Stimulated activated naive CD8-positive, alpha-beta T cell treated with anti-CD3 and anti-CD28 coated beads, Interleukin-15, Interleukin-2, amounts not matched to agents 100 ng/mL and 50 ng/mL, for 24 hours (primary cell): ENCODE measurements at regions not wholly inside any gene's neighbourhood (a gene's known extent, or its start where the extent isn't known, plus 50 kb on each side); places are given as distances from the start of the nearest gene placed in this dataset.

ENCODE experiments used
- H3K27ac Mint-ChIP-seq: one replicate; pipeline ENCODE4 v1.8.0; 2021; ENCODE audit warnings: mild to moderate bottlenecking, mixed read lengths
- H3K27me3 Mint-ChIP-seq: one replicate; pipeline ENCODE4 v1.8.0; 2021; ENCODE audit warnings: mixed read lengths
- H3K36me3 Mint-ChIP-seq: one replicate; pipeline ENCODE4 v1.8.0; 2021; ENCODE audit warnings: low read depth, mixed read lengths
- H3K4me1 Mint-ChIP-seq: one replicate; pipeline ENCODE4 v1.8.0; 2021; ENCODE audit warnings: low read depth, mixed read lengths
- H3K4me3 Mint-ChIP-seq: one replicate; pipeline ENCODE4 v1.8.0; 2021; ENCODE audit warnings: mild to moderate bottlenecking, mixed read lengths
- H3K9me3 Mint-ChIP-seq: one replicate; pipeline ENCODE4 v1.8.0; 2021; ENCODE audit warnings: mixed read lengths

GRCh38 chr1:187763976-187764375 is 935.2 kb downstream of the PLA2G4A start:
- Mint-ChIP-seq H3K4me1 (no peaks in the 10 kb centered on the region), H3K4me3 (no peak overlapping the region), H3K27me3 (no peaks in the 10 kb centered on the region), H3K36me3 (no peaks in the 10 kb centered on the region), H3K27ac (no peak overlapping the region), H3K9me3 (peaks cover 5% of the 10 kb centered on the region)

GRCh38 chr1:187771396-187771795 is 942.6 kb downstream of the PLA2G4A start:
- Mint-ChIP-seq H3K27ac (no peak overlapping the region), H3K4me1 (no peaks in the 10 kb centered on the region), H3K4me3 (no peak overlapping the region), H3K36me3 (no peaks in the 10 kb centered on the region), H3K27me3 (no peaks in the 10 kb centered on the region), H3K9me3 (peaks cover 5% of the 10 kb centered on the region)

GRCh38 chr1:187773168-187773567 is 944.4 kb downstream of the PLA2G4A start:
- Mint-ChIP-seq H3K27me3 (no peaks in the 10 kb centered on the region), H3K4me1 (no peaks in the 10 kb centered on the region), H3K4me3 (no peak overlapping the region), H3K36me3 (no peaks in the 10 kb centered on the region), H3K27ac (no peak overlapping the region), H3K9me3 (peaks cover 2% of the 10 kb centered on the region)

GRCh38 chr1:187787736-187788135 is 959.0 kb downstream of the PLA2G4A start:
- H3K4me1 Mint-ChIP-seq = no peaks in the 10 kb centered on the region

GRCh38 chr1:187788718-187789117 is 960.0 kb downstream of the PLA2G4A start:
- Mint-ChIP-seq H3K9me3 (no peaks in the 10 kb centered on the region), H3K4me1 (no peaks in the 10 kb centered on the region), H3K4me3 (no peak overlapping the region), H3K27ac (no peak overlapping the region), H3K36me3 (no peaks in the 10 kb centered on the region), H3K27me3 (no peaks in the 10 kb centered on the region)

More at GRCh38 chr1:187787736-187788135, 959.0 kb downstream of the PLA2G4A start:
- H3K36me3 Mint-ChIP-seq = no peaks in the 10 kb centered on the region
- H3K9me3 Mint-ChIP-seq = no peaks in the 10 kb centered on the region
- no peak overlapping the region for H3K27ac Mint-ChIP-seq
- no peak overlapping the region for H3K4me3 Mint-ChIP-seq
- H3K27me3 Mint-ChIP-seq = no peaks in the 10 kb centered on the region

- H3K4me3 Mint-ChIP-seq = no peak overlapping the region
- H3K4me1 Mint-ChIP-seq = no peaks in the 10 kb centered on the region
- no peak overlapping the region for H3K27ac Mint-ChIP-seq
- no peaks in the 10 kb centered on the region for H3K27me3 Mint-ChIP-seq
- no peaks in the 10 kb centered on the region for H3K9me3 Mint-ChIP-seq
- no peaks in the 10 kb centered on the region for H3K36me3 Mint-ChIP-seq
Observed at GRCh38 chr1:187790724-187791123, 962.0 kb downstream of the PLA2G4A start.

GRCh38 chr1:187794561-187794960 is 965.8 kb downstream of the PLA2G4A start:
- Mint-ChIP-seq H3K9me3 (peaks cover 9% of the 10 kb centered on the region), H3K4me3 (no peak overlapping the region), H3K27ac (no peak overlapping the region), H3K36me3 (no peaks in the 10 kb centered on the region), H3K4me1 (no peaks in the 10 kb centered on the region), H3K27me3 (no peaks in the 10 kb centered on the region)

- H3K36me3 Mint-ChIP-seq = no peaks in the 10 kb centered on the region
- H3K9me3 Mint-ChIP-seq = no peaks in the 10 kb centered on the region
- no peak overlapping the region for H3K27ac Mint-ChIP-seq
- no peaks in the 10 kb centered on the region for H3K27me3 Mint-ChIP-seq
- no peak overlapping the region for H3K4me3 Mint-ChIP-seq
- H3K4me1 Mint-ChIP-seq = no peaks in the 10 kb centered on the region
Observed at GRCh38 chr1:187809549-187809948, 980.8 kb downstream of the PLA2G4A start.

GRCh38 chr1:187816646-187817045 is 987.9 kb downstream of the PLA2G4A start:
- H3K4me1 Mint-ChIP-seq = no peaks in the 10 kb centered on the region
- no peak overlapping the region for H3K27ac Mint-ChIP-seq
- H3K27me3 Mint-ChIP-seq = no peaks in the 10 kb centered on the region
- H3K9me3 Mint-ChIP-seq = peaks cover 8% of the 10 kb centered on the region
- H3K4me3 Mint-ChIP-seq = no peak overlapping the region
- no peaks in the 10 kb centered on the region for H3K36me3 Mint-ChIP-seq

GRCh38 chr1:187817782-187818181 is 989.0 kb downstream of the PLA2G4A start:
- Mint-ChIP-seq H3K27me3 (no peaks in the 10 kb centered on the region), H3K9me3 (peaks cover 11% of the 10 kb centered on the region), H3K36me3 (no peaks in the 10 kb centered on the region), H3K4me1 (no peaks in the 10 kb centered on the region), H3K27ac (no peak overlapping the region), H3K4me3 (no peak overlapping the region)

GRCh38 chr1:187819086-187819485 is 990.3 kb downstream of the PLA2G4A start:
- Mint-ChIP-seq H3K9me3 (peaks cover 12% of the 10 kb centered on the region), H3K27ac (no peak overlapping the region), H3K4me3 (no peak overlapping the region), H3K27me3 (no peaks in the 10 kb centered on the region), H3K4me1 (no peaks in the 10 kb centered on the region), H3K36me3 (no peaks in the 10 kb centered on the region)

- Mint-ChIP-seq H3K9me3 (peaks cover 8% of the 10 kb centered on the region), H3K4me3 (no peak overlapping the region), H3K27ac (no peak overlapping the region), H3K36me3 (no peaks in the 10 kb centered on the region), H3K4me1 (no peaks in the 10 kb centered on the region), H3K27me3 (no peaks in the 10 kb centered on the region)
Observed at GRCh38 chr1:187836557-187836956, 1007.8 kb downstream of the PLA2G4A start.

- no peaks in the 10 kb centered on the region for H3K36me3 Mint-ChIP-seq
- no peak overlapping the region for H3K4me3 Mint-ChIP-seq
- H3K4me1 Mint-ChIP-seq = no peaks in the 10 kb centered on the region
- H3K9me3 Mint-ChIP-seq = peaks cover 8% of the 10 kb centered on the region
- H3K27ac Mint-ChIP-seq = no peak overlapping the region
- no peaks in the 10 kb centered on the region for H3K27me3 Mint-ChIP-seq
Observed at GRCh38 chr1:187837787-187838186, 1009.0 kb downstream of the PLA2G4A start.

- H3K4me1 Mint-ChIP-seq = no peaks in the 10 kb centered on the region
- H3K27ac Mint-ChIP-seq = no peak overlapping the region
- H3K9me3 Mint-ChIP-seq = peaks cover 5% of the 10 kb centered on the region
- no peaks in the 10 kb centered on the region for H3K27me3 Mint-ChIP-seq
- H3K36me3 Mint-ChIP-seq = no peaks in the 10 kb centered on the region
- no peak overlapping the region for H3K4me3 Mint-ChIP-seq
Observed at GRCh38 chr1:187838335-187839293, 1009.9 kb downstream of the PLA2G4A start.

- Mint-ChIP-seq H3K27me3 (no peaks in the 10 kb centered on the region), H3K27ac (no peak overlapping the region), H3K4me3 (no peak overlapping the region), H3K4me1 (no peaks in the 10 kb centered on the region), H3K36me3 (no peaks in the 10 kb centered on the region), H3K9me3 (no peaks in the 10 kb centered on the region)
Observed at GRCh38 chr1:187839873-187840272, 1011.1 kb downstream of the PLA2G4A start.

GRCh38 chr1:187840557-187840956 is 1011.8 kb downstream of the PLA2G4A start:
- no peaks in the 10 kb centered on the region for H3K4me1 Mint-ChIP-seq
- H3K27me3 Mint-ChIP-seq = no peaks in the 10 kb centered on the region
- no peaks in the 10 kb centered on the region for H3K9me3 Mint-ChIP-seq
- H3K27ac Mint-ChIP-seq = no peak overlapping the region
- no peak overlapping the region for H3K4me3 Mint-ChIP-seq
- no peaks in the 10 kb centered on the region for H3K36me3 Mint-ChIP-seq
